IMR-90 (cell line): ENCODE measurements at regions not wholly inside any gene's neighbourhood (a gene's known extent, or its start where the extent isn't known, plus 50 kb on each side); places are given as distances from the start of the nearest gene placed in this dataset.

ENCODE experiments used
- ATAC-seq: fragments of 200-7000 bp; cut with Tn5 transposase; 2 replicates; pipeline ENCODE4 v1.9.1; 2020; ENCODE audit warnings: low read depth, mild to moderate bottlenecking, moderate library complexity
- BruUV-seq: library from RNA; stranded (reverse); fragments of 400-500 nt; replicated peaks from 2 replicates; lab custom pipeline; 2021; lab: Mats Ljungman, UMichigan
- CTCF ChIA-PET: fragments of 300-600 bp; formaldehyde crosslinking; extraction: SDS; loops from one replicate; lab custom pipeline; 2021; ENCODE audit warnings: antibody characterized with exemption; lab: Yijun Ruan, JAX
- POLR2A ChIA-PET: fragments of 300-600 bp; sonication (Branson Sonifier 250); formaldehyde crosslinking; loops from one replicate; lab custom pipeline; 2022; ENCODE audit warnings: antibody characterized with exemption; ENCODE audit not compliant: unreplicated experiment; lab: Charles Lee
- DNase-seq: peaks from one replicate; pipeline ENCODE4 v3.0.0; 2013
- H2AFZ ChIP-seq: replicated peaks from 2 replicates; pipeline ENCODE3; 2013; ENCODE audit warnings: low read length, mild to moderate bottlenecking; ENCODE audit not compliant: poor library complexity
- H2AK5ac ChIP-seq: 2 replicates; pipeline ENCODE4 v1.6.1; 2013; ENCODE audit warnings: low read depth, low read length, inconsistent platforms
- H2AK9ac ChIP-seq: replicated peaks from 2 replicates; pipeline ENCODE3; 2013; ENCODE audit warnings: mild to moderate bottlenecking, low read depth, low read length, moderate library complexity; ENCODE audit not compliant: poor library complexity
- H2BK120ac ChIP-seq: 2 replicates; pipeline ENCODE4 v1.6.1; 2013; ENCODE audit warnings: low read depth, low read length, inconsistent platforms
- H2BK15ac ChIP-seq: 3 replicates; pipeline ENCODE4 v1.6.1; 2013; ENCODE audit warnings: low read depth, low read length, inconsistent platforms
- H2BK20ac ChIP-seq: 2 replicates; pipeline ENCODE4 v1.6.1; 2013; ENCODE audit warnings: low read depth, mild to moderate bottlenecking, inconsistent platforms, low read length, moderate library complexity
- H2BK5ac ChIP-seq: 2 replicates; pipeline ENCODE4 v1.6.1; 2013; ENCODE audit warnings: mild to moderate bottlenecking, low read depth, low read length, inconsistent platforms; ENCODE audit not compliant: poor library complexity, severe bottlenecking
- H3K14ac ChIP-seq: replicated peaks from 2 replicates; pipeline ENCODE4 v1.6.1; 2013; ENCODE audit warnings: low read depth, low read length, inconsistent platforms
- H3K18ac ChIP-seq: 2 replicates; pipeline ENCODE4 v1.6.1; 2013; ENCODE audit warnings: low read depth, low read length, control low read depth
- H3K23ac ChIP-seq: 2 replicates; pipeline ENCODE4 v1.6.1; 2013; ENCODE audit warnings: low read depth, low read length, inconsistent platforms
- H3K27ac ChIP-seq: 2 replicates; pipeline ENCODE4 v1.5.1; 2013; ENCODE audit warnings: mild to moderate bottlenecking, control low read depth, low read length; ENCODE audit not compliant: insufficient read depth
- H3K27me3 ChIP-seq: 2 replicates; pipeline ENCODE4 v1.6.1; 2013; ENCODE audit warnings: low read length; ENCODE audit not compliant: control insufficient read depth, insufficient read depth
- H3K36me3 ChIP-seq: 2 replicates; pipeline ENCODE4 v1.6.1; 2013; ENCODE audit warnings: low read length, mixed read lengths; ENCODE audit not compliant: control insufficient read depth, insufficient read depth
- H3K4ac ChIP-seq: 2 replicates; pipeline ENCODE4 v1.6.1; 2013; ENCODE audit warnings: low read depth, low read length, inconsistent platforms
- H3K4me1 ChIP-seq: 2 replicates; pipeline ENCODE4 v1.6.1; 2013; ENCODE audit warnings: low read length, mixed read lengths; ENCODE audit not compliant: control insufficient read depth, insufficient read depth
- H3K4me2 ChIP-seq: 2 replicates; pipeline ENCODE4 v1.6.1; 2013; ENCODE audit warnings: low read depth, mild to moderate bottlenecking, control low read depth, low read length, moderate library complexity
- H3K4me3 ChIP-seq: 2 replicates; pipeline ENCODE4 v1.5.1; 2013; ENCODE audit warnings: low read depth, mild to moderate bottlenecking, control low read depth, low read length, moderate library complexity; ENCODE audit not compliant: insufficient read depth
- H3K56ac ChIP-seq: 2 replicates; pipeline ENCODE4 v1.6.1; 2013; ENCODE audit warnings: low read length, inconsistent platforms; ENCODE audit not compliant: insufficient read depth; ENCODE audit errors: extremely low read depth
- H3K79me1 ChIP-seq, 2 experiments: 2 replicates each; pipeline ENCODE4 v1.6.1; 2013; ENCODE audit warnings: low read length in 2 of 2, inconsistent platforms in 1 of 2, low read depth in 1 of 2
- H3K9ac ChIP-seq: 2 replicates; pipeline ENCODE4 v1.6.1; 2013; ENCODE audit warnings: low read depth, low read length, control low read depth
- H3K9me1 ChIP-seq: 2 replicates; pipeline ENCODE4 v1.6.1; 2013; ENCODE audit warnings: low read length, inconsistent platforms; ENCODE audit not compliant: insufficient read depth
- H3K9me3 ChIP-seq: 2 replicates; pipeline ENCODE4 v1.6.1; 2013; ENCODE audit warnings: low read length; ENCODE audit not compliant: control insufficient read depth, insufficient read depth
- H4K20me1 ChIP-seq: 2 replicates; pipeline ENCODE4 v1.6.1; 2013; ENCODE audit warnings: low read length, inconsistent platforms; ENCODE audit not compliant: insufficient read depth
- H4K5ac ChIP-seq: 2 replicates; pipeline ENCODE4 v1.6.1; 2013; ENCODE audit warnings: mild to moderate bottlenecking, low read depth, low read length, control low read depth
- H4K8ac ChIP-seq, 2 experiments: 2 replicates each; pipeline ENCODE4 v1.6.1; 2013; ENCODE audit warnings: low read depth in 2 of 2, low read length in 2 of 2, control low read depth in 1 of 2, inconsistent platforms in 1 of 2
- H4K91ac ChIP-seq: 2 replicates; pipeline ENCODE4 v1.6.1; 2013; ENCODE audit warnings: low read depth, low read length, inconsistent platforms; ENCODE audit not compliant: insufficient read depth
- BHLHE40 ChIP-seq: fragments of 150-350 bp; IDR thresholded peaks from 2 replicates; pipeline ENCODE4 v1.6.1; 2016; ENCODE audit warnings: mild to moderate bottlenecking, low read depth, low read length
- CHD1 ChIP-seq: IDR thresholded peaks from 2 replicates; pipeline ENCODE4 v1.6.1; 2012; ENCODE audit warnings: low read depth, low read length, improper control_type of control experiment
- CTCF ChIP-seq: conservative IDR thresholded peaks from 2 replicates; pipeline ENCODE4 v1.5.1; 2012; ENCODE audit warnings: mild to moderate bottlenecking, low read depth, low read length, improper control_type of control experiment
- MAFK ChIP-seq: IDR thresholded peaks from 2 replicates; pipeline ENCODE4 v1.6.1; 2012; ENCODE audit warnings: low read depth, low read length, improper control_type of control experiment
- MXI1 ChIP-seq: IDR thresholded peaks from 2 replicates; pipeline ENCODE4 v1.6.1; 2012; ENCODE audit warnings: low read depth, mild to moderate bottlenecking, low read length, moderate library complexity, borderline replicate concordance
- NFE2L2 ChIP-seq: fragments of 150-350 bp; IDR thresholded peaks from 2 replicates; pipeline ENCODE4 v1.6.1; 2016; ENCODE audit warnings: low read depth, mild to moderate bottlenecking, low read length
- POLR2A ChIP-seq: IDR thresholded peaks from 2 replicates; pipeline ENCODE4 v1.6.1; 2012; ENCODE audit warnings: mild to moderate bottlenecking, low read depth, low read length
- RCOR1 ChIP-seq: IDR thresholded peaks from 2 replicates; pipeline ENCODE4 v1.6.1; 2012; ENCODE audit warnings: mild to moderate bottlenecking, low read length, improper control_type of control experiment; ENCODE audit not compliant: insufficient replicate concordance
- WGBS, 2 experiments: methylation state at CpG; one replicate each; pipeline versions ENCODE4 v1.1.5 to v1.1.7; 2013; ENCODE audit warnings: missing lambda C conversion rate in 2 of 2; ENCODE audit not compliant: insufficient read length in 1 of 2; ENCODE audit errors: extremely low coverage in 2 of 2; 5-methylcytosine and 5-hydroxymethylcytosine counted together
- dilution Hi-C: fragments of 300-500 bp; cut with HindIII; formaldehyde crosslinking; loops from one replicate; pipeline ENCODE4 v1.14.3; 2018; ENCODE audit warnings: low sequenced_read_pairs; ENCODE audit not compliant: unreplicated experiment
- in situ Hi-C: fragments of 300-500 bp; cut with MboI; formaldehyde crosslinking; loops from 3 replicates; pipeline ENCODE4 v1.14.3; 2019; ENCODE audit warnings: low sequenced_read_pairs, inconsistent platforms, mixed read lengths
- intact Hi-C: fragments of 100-400 bp; cut with micrococcal nuclease; formaldehyde crosslinking; loops from 2 replicates; pipeline ENCODE4 v1.10.0; 2022

GRCh38 chr2:188848887-188849435 lies 125.2 kb upstream of the COL3A1 start:
- no peak overlapping the region for H3K9ac ChIP-seq
- no peaks in the 10 kb centered on the region; the same call in 1 of the 2 replicates for H3K4me1 ChIP-seq
- H3K4me2 ChIP-seq, result no peak overlapping the region
- DNase-seq, result no peak
- no peak overlapping the region for H4K91ac ChIP-seq
- in situ Hi-C loops, result no loop called here
- no peak overlapping the region for H2BK15ac ChIP-seq
- H3K56ac ChIP-seq, result no peak overlapping the region
- H4K5ac ChIP-seq, result no peak overlapping the region
- no peaks in the 10 kb centered on the region for H4K20me1 ChIP-seq
- BruUV-seq, result no TSS peak
- no peaks in the 10 kb centered on the region for H3K27me3 ChIP-seq
- ChIA-PET POLR2A (no interaction called here), CTCF (interaction anchor here (0.8 kb wide), 1 partner anchor 315 kb away, joined by 3 read pairs; no protein-coding TSS in a partner anchor)
- H2BK5ac ChIP-seq, result no peak overlapping the region
- H3K14ac ChIP-seq, result no peak overlapping the region
- no peak overlapping the region for H3K27ac ChIP-seq
- intact Hi-C loops, result no loop called here
- H3K9me3 ChIP-seq, result no peaks in the 10 kb centered on the region
- ATAC-seq, result no peak
- H3K4me3 ChIP-seq, result no peak overlapping the region
- H3K18ac ChIP-seq, result no peak overlapping the region
- H3K9me1 ChIP-seq, result no peaks in the 10 kb centered on the region
- H4K8ac ChIP-seq, result no peak overlapping the region
- H2BK20ac ChIP-seq, result no peak overlapping the region
- H3K79me1 ChIP-seq, result no peaks in the 10 kb centered on the region
- H3K4ac ChIP-seq, result no peak overlapping the region
- dilution Hi-C loops, result no loop called here
- H3K36me3 ChIP-seq, result no peaks in the 10 kb centered on the region
- no peak overlapping the region for H3K23ac ChIP-seq
- no peak overlapping the region for H2AK5ac ChIP-seq
- no peak overlapping the region for H2AK9ac ChIP-seq
- no CpG with 5 or more reads among the region's 1 CpG for WGBS, 2 experiments
- TF ChIP-seq CTCF, result no peak
- no peak for TF ChIP-seq POLR2A
- no peak for TF ChIP-seq MAFK
- TF ChIP-seq NFE2L2, result no peak
- TF ChIP-seq MXI1, result no peak
- TF ChIP-seq CHD1, result no peak
- TF ChIP-seq BHLHE40, result no peak
- no peak for TF ChIP-seq RCOR1
- H2AFZ ChIP-seq, result no peak overlapping the region
- H2BK120ac ChIP-seq, result no peak overlapping the region
